ENCODE measurements at regions not wholly inside any gene's neighbourhood (a gene's known extent, or its start where the extent isn't known, plus 50 kb on each side); places are given as distances from the start of the nearest gene placed in this dataset.

DNA sequence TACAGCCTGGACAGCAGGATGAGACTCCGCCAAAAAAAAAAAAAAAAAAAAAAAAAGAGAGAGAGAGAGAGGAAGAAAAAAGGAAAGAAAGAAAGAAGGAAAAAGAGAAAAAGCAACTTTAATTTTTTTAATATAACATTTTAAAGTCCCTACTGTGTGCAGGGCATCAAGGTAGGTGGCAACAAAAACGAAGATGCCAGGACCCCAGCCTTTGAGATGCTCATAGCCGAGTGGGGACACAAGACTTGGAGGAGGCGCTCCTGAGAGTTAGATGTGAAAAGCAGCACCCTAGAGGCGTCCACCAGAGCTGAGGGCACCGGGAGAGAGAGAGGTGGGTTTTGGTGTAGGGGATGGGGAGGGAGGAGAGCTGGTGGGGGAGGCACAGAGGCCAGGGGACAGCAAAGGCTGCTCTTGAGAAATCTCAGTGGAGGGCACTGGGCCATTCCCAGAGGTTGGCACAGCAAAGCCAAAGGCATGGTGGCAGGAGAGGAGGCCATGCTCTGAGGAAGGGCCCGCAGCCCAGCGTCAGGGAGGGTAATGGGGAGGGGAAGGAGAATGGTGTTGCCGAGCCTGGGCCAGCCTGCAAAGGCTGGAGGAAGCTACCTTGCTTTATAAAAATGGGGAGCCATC lies 135.6 kb downstream of the C9orf50 start:
- TF ChIP-seq CTCF (IDR thresholded peaks at IDR 0.05; ENCODE audit: low read depth, low read length) = no peak

DNA sequence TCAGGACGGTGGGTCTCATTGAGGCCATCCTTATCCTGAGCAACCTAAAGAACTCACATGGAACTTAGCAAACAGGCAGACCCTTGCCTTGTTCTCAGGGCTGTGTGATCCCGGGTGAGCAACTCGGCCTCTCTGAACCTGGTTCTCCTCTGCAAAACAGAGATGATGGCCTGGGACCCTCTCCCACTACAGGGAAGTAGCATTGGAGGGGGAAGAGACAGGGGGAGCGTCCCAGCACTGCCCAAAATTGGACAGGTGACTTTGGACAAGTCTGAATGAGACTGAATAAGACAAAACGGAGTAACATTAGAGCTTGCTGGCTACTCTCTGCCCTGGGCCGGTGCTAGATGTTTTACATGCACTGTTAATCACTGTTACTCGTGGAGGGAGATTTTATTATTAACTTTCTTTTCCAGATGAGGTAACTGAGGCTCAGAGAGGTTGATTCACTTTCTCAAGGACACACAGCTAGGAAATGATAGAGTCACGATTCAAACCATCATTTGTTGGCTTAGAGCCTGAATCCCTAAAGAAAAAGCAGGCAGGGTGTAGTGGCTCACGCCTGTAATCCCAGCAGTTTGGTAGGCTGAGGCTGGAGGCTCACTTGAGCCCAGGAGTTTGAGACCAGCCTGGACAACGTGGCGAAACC lies 136.4 kb downstream of the C9orf50 start:
- TF ChIP-seq CTCF (IDR thresholded peaks at IDR 0.05; ENCODE audit: low read depth, low read length) = no peak
- DNase-seq (ENCODE audit: extremely low read depth, low read depth) = no peak

More for the DNA sequence above, 135.6 kb downstream of the C9orf50 start:
- DNase-seq (ENCODE audit: extremely low read depth, low read depth) = no peak

GRCh38 chr9:129483415-129484351 lies 137.2 kb downstream of the C9orf50 start:
- peak; percentile 90 for DNase-seq (ENCODE audit: extremely low read depth, low read depth)
- TF ChIP-seq CTCF (IDR thresholded peaks at IDR 0.05; ENCODE audit: low read depth, low read length) = no peak

DNA sequence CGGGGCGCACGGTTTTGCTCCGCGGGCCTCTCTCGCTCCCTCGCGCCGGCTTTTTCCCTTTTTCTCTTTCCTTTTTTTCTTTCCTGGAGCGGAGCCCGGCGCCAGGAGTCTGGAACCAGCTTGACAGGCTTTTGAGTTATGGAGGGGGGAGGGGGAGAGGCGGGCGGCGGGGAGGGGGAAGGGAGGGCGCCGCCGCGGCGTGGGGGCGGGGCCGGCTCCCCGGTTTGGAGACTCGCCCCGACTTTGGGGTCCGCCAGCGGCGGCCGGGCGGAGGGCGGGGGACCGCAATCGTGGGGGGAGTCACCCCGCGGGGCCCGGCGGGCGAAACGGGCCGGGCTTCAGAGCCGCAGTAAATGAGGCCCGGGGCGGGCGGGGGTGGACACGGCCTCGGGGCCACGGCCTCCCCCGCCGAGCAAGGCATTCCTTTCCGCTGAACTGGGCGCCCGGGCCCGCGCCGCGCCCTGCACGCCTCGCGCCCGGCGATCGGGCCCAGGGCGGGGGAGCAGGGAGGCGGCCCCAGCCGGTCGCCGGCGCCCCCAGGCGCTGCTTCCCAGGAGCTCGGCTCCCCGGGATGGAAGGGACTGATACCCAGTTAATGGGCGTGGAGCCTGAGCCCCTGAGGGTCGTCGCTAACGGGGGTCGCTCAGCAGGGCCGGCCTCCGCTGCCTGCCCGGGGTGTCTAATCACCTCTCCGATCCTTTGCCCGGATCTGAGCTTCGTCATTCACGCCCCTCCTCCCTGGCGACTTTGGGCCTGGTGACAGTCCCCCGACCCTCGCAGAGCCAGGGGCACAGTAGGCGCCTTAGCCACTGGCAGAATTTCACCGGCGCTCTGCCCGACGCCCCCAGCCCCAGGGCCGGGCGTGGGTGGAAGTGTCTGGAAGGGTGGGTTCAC lies 138.1 kb downstream of the C9orf50 start:
- DNase-seq (ENCODE audit: extremely low read depth, low read depth) = peak; percentile 83
- peak; percentile 23 for TF ChIP-seq CTCF (IDR thresholded peaks at IDR 0.05; ENCODE audit: low read depth, low read length)

GRCh38 chr9:129481810-129482511 lies 138.9 kb downstream of the C9orf50 start:
- TF ChIP-seq CTCF (IDR thresholded peaks at IDR 0.05; ENCODE audit: low read depth, low read length) = peak; percentile 32
- DNase-seq (ENCODE audit: extremely low read depth, low read depth) = no peak

DNA sequence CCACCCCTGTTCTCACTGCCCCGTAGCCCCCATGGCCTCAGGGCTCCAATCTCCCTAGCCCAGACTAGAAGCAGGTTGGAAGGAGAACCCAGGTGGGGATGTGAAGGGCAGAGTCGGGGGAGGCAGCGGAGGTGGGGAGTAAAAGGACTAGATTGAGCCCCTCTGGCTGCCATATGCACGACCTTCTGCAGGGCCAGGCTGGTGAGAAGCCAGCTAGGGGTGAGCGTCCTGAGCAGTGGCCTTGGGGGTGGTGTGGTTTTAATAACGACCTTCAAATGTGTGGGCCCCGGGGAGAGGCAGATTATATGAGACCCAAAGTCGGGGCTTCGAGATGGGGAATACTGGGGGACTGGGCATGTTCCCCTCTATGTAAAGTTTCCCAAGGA lies 139.5 kb downstream of the C9orf50 start:
- no peak for TF ChIP-seq CTCF (IDR thresholded peaks at IDR 0.05; ENCODE audit: low read depth, low read length)
- no peak for DNase-seq (ENCODE audit: extremely low read depth, low read depth)

Data from AG09319 (cell line).